DMS 273 (cell line): ENCODE measurements at regions not wholly inside any gene's neighbourhood (a gene's known extent, or its start where the extent isn't known, plus 50 kb on each side); places are given as distances from the start of the nearest gene placed in this dataset.
"Not testable (repeated sequence)": the region's sequence is repeated elsewhere in the genome, so short reads cannot be mapped to it uniquely, and the experiment has no call there.

Experiments used
- DNase-seq: peaks from one replicate; lab custom pipeline; 2025; ENCODE audit not compliant: unreplicated experiment; lab: John Stamatoyannopoulos, UW

DNA sequence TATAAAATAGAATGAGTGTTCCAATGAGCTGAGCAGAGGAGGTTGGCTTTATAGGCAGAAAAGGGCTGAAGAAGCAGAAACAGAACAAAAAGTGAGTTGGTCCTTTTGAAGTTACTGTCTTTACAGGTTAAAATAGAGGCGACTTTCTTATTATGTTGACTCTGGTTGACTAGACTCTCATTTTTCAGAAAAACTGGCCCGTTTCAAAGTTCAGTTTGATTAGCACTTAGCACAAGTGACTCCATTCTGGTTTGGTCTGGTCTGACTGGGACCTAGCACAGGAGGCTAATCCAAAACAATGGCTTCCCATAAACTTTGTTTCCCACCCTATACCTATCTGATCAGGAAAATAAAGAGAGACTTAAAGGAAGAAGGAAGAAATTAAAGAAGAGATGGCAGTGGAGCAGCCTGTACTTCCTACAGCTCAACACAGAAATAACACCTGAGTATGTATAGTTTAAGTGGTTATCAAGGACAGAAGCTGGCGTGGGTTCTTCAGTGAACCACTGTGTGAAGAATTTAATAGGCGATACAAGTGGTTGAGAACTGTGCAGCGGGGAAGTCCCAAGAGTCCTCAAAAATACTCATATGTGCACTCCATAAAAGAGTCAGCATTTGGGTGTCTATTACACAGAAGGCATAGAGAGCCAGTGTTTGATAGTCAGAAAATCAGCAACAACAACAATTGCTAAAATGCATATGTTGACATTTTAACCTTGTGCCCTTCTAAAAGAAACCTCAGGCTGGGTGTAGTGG lies 554.8 kb upstream of the HTR2C start:
- no peak for DNase-seq

DNA sequence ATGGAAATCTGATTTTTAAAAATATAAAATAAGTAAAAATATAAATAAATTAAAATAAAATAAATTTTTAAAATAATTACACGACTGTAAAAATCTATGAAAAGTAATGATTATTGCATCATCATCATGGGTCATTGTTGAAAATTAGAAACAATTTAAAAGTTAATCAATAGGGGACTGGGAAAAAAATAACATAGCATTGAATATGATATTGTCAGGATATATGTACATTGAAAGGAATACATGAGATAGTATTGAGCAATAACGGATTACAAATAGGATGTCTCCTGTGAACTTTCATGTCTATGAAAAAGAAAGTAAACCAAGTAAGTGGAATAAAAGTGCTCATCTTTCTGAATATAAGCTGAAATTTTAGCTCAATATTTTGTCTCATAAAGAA lies 566.8 kb upstream of the HTR2C start:
- DNase-seq: no peak

DNA sequence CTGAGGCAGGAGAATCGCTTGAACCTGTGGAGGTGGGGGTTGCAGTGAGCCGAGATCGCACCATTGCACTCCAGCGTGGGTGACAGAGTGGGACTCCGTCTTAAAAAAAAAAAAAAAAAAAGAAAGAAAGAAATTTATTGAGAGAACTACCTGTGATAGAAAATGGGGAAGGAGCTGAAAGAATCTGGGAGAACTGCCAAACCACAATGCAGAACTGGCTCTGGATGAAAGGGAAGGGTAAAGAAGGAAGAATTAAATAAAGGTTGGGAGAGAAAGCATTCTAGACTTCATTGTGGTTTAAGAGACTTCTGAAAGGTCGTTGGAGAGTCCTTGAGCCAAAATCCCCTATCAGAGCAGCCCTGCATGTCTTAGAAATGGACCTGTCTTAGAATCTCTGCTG lies 567.9 kb upstream of the HTR2C start:
- DNase-seq: no peak

DNA sequence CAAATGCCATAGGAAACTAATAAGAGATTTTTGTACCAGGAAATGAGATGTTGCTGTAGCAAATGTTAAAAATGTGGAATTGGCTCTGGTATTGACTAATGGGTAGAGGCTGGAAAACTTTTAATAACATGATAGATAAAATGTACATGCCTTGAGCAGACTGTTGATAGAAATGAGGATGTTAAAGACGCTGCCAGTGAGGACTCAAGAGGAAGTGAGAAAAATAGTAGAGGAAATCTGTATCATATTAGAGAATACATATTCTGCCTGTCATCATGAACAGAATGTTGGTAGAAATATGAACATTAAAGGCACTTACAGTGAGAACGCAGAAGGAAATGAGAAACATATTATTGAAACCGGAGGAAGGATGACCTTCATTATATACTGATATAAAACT lies 577.2 kb upstream of the HTR2C start:
- no peak for DNase-seq

DNA sequence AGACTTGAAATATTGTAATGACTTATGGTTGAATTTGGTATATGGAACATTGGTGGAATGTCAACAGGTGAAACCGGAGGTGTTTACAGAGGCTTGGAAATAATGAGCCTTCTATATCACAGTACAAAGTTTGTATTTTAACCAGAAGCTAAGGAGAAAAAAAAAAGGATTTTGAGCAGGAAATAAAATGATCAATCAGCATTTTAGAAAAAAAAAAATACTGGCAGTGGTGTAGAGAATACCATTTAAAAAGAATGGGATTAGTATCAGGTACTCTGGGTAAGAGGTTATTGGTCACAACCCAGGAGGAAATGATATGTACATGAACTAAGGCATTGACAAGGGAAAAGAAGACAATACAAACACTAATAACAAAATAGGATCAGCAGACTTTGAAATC lies 587.1 kb upstream of the HTR2C start:
- no peak for DNase-seq

DNA sequence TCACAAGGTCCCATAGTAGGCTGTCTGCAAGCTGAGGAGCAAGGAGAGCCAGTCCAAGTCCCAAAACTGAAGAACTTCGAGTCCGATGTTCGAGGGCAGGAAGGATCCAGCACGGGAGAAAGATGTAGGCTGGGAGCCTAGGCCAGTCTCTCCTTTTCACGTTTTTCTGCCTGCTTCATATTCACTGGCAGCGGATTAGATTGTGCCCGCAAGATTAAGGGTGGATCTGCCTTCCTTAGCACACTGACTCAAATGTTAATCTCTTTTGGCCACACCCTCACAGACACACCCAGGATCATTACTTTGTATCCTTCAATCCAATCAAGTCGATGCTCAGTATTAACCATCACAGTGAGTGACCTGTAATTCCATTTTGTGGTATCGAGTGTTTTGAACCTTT lies 592.2 kb upstream of the HTR2C start:
- not testable (repeated sequence) for DNase-seq

DNA sequence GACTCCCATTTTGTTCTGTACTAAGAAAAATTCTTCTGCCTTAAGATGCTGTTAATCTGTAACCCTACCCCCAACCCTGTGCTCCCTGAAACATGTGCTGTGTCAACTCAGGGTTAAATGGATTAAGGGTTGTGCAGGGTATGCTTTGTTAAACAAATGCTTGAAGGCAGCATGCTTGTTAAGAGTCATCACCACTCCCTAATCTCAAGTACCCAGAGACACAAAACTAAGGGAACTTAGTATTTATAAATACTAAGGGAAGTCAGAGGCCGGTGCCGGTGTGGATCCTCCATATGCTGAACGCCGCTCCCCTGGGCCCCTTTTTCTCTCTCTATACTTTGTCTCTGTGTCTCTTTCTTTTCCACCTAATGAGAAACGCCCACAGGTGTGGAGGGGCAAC lies 593.2 kb upstream of the HTR2C start:
- DNase-seq: not testable (repeated sequence)

DNA sequence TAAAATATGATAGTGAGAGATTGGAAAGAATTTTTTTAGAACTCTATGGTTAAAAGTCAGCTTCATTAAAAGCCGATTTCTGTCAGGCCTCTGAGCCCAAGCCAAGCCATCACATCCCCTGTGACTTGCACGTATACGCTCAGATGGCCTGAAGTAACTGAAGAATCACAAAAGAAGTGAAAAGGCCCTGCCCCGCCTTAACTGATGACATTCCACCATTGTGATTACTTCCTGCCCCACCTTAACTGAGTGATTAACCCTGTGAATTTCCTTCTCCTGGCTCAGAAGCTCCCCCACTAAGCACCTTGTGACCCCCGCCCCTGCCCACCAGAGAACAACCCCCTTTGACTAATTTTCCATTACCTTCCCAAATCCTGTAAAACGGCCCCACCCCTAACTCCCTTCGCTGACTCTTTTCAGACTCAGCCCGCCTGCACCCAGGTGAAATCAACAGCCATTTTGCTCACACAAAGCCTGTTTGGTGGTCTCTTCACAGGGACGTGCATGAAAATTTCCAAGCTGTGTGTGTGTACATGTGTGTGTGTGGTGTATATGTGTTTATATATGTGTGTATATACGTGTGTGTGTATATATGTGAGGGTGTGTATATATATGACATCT lies 595.5 kb upstream of the HTR2C start:
- not testable (repeated sequence) for DNase-seq

DNA sequence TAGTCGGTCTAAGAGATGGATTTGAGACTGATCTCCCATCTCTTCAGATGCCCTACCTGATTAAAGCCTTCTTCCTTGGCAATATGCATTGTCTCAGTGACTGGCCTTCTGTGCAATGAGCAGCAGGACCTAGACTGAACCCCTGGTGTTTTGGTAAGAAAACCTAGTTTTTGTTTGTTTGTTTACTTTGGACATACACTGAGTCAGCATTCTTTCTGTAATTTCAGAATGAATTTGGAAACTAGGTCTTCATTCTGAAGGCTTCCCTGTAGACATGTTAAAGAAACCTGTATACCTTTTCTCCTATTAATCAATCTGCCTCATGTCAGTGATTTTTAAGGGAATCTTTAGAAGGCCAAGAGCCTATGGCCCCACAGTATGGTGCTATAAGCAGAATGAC lies 597.5 kb upstream of the HTR2C start:
- no peak for DNase-seq

DNA sequence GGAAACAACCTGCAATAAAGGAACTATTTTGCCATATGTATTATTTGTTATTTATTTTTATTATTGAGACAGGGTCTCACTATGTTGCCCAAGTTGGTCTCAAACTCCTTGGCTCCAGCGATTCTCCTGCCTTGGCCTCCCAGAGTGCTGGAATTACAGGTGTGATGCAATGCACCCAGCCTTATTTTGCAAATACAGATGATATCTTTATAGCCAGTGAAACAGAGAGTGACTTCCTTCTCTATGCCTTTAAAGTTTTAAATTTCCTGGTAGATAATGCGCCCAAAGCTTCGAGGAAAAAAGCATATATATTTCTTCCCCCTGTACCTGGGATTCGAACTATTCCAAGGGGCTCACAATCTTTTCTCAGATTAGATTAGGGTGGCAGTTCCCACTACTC lies 601.1 kb upstream of the HTR2C start:
- no peak for DNase-seq

DNA sequence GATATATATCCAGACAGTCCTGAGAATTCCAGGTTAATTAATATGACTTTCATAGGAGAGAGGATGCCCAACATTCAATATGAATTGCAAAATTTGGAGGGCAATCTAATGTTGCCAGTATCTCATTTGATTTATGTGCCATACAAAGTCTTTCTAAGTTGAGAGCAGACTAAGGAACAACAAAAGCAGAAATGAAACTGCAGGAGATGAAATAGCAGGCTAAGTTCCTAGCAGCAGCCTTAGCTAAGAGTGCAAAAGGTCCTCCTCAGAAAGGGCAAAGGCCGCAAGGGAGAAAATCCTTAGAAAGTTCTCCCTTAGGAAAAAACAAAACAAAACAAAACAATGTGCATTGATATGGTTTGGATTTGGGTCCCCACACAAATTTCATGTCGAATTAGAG lies 602.9 kb upstream of the HTR2C start:
- no peak for DNase-seq

DNA sequence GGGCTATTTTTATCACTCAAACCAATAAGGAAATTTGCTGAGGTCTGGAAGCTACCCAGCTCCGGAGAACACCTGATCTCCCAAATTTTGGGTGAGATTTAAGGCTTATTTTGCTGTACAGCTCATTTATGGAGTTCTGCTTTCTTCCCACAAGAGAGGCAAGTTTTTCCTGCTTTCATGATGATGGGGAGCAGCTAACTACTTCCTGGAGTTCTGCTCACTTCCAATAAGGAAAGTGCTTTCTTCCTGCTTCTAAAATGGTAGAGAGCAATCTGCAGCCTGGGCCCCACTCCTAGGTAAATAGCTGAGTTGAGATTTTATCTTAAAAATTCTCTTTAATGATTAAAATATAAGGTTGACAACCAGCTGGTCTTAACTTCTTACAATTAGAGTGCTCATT lies 606.0 kb upstream of the HTR2C start:
- no peak for DNase-seq

DNA sequence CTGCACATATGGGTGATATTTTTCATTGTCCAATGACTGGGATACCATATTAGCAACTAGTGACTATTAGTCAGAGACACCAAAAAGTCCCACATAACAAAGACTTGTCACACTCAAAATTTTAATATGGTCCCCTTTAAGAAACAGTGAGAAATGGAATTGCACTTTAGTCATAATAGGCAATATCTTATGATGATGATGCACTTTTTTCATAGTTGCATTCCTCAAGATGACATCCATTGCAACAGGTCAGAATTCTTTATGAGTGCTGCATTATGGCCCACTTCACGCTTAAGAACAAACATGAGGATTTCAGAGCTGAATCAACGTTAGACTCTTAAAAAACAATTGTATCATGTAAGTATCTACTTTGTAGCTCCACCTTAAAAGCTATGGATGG lies 608.4 kb upstream of the HTR2C start:
- DNase-seq: no peak

DNA sequence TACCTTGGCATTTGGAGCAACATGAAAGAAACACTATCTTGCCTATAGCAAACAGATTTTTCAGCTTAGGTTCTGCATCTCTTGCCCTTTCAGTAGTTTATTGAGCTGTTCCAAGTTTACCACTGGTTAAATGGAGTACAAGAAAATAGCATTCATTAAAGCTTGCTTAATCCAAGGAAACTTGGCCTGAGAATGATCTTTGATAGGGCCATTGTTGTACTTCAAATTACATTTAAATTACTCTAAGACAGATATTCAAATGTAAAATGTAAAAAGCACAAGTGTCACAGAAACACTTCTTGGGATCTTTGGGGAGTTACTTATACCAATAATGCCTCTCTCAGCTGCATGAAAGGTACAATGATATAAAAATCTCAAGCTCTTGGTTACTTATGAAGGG lies 609.0 kb upstream of the HTR2C start:
- DNase-seq: no peak

DNA sequence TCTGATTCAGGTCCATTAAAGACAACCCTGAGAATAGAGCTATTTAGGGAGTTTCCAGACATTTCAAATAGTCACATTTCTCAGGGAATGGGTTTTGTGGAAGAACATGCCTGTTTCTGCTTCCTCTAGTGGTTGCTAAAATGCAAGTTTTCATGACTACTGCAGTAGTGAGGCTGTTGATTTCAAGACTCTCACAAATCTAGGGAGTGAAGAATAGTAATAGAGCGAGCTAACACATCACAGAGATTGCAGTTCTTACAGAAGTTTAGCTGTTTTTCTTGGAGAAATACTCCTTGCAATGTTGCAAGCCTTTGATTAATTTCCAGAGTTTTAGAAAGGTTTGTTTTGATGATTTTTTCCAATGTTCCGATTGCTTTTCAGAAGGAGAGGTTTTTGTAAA lies 610.2 kb upstream of the HTR2C start:
- DNase-seq: no peak

DNA sequence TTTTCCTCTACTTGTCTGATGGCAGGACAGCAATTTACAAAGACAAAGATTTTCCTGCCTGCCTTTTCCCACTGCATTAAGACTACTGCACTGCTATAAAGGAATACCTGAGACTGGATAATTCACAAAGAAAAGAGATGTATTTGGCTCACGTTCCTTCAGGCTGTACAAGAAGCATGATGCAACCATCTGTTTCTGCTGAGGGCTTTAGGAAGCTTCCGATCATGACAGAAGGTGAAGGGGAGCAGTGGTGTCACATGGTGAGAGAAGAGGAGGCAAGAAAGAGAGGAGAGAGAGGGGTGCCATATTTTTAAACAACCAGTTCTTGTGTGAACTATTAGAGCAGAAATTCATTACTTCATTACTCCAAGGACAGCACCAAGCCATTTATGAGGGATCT lies 617.1 kb upstream of the HTR2C start:
- DNase-seq: no peak

DNA sequence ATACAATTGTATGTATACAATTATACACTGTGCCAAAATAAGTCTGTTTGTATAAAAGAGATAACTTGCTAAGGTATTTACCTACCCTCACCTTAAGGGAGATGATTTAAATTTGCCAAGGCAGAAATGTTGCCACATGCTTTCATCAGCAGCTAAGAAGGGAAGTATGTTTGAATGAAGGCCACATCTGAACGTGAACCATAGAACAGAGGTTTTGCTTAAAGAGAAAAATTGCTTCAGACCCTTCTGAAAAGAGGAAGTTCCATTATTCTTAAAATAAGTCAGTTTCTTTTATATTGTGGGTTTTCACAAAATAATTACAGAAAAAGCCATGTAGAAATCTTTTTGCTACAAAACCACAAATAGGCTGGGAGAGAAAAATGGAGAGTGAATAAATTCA lies 621.5 kb upstream of the HTR2C start:
- DNase-seq: no peak

DNA sequence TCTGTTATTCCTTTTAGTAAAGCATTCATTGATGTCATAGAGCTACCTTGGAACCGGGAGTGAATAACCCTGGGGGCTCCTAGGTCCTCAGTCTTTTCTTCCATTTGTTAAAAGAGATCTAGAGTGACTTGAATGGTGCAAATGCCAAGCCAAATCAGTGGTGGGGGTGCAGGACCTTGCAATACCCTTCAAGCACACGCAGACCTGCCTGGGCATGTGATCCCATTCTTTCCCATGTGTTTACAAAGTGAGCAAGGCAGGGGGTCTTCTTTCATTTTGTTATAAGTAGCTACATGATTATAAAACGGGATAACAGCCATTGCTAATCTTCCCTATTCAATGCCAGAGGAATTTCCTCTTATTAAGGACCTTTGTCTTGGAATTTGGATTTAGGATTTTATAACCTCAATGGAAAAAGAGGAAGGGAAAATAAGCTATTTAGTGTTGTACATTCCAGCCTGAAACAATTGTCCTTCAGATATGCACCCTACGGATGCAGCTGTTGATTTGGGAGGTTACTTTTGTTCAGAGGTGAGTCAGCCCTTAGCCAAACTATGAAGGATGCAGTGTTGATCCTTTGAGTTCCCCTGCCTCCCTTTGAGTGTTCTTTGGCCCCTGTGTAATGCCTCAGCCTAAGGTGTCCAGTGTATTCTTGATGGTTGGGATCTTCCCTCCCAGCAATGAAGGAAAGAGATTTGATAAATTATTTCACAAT lies 623.8 kb upstream of the HTR2C start:
- DNase-seq: no peak

DNA sequence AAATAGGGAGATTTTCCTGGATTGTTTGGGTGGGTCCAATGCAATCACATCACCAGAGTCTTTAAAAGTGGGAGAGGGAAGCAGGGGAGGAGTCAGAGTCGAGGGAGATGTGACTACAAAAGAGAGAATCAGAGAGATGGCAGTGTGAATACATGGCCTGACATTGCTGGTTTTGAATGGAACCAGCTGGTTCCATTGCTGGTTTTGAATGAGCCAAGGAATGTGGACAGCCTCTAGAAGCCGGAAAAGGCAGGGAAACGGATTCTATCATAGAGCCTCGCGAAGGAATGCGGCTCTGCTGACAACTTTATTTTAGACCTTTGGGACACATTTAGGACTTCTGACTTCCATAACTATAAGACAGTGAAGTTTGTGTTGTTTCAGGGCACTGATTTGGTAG lies 627.0 kb upstream of the HTR2C start:
- no peak for DNase-seq

DNA sequence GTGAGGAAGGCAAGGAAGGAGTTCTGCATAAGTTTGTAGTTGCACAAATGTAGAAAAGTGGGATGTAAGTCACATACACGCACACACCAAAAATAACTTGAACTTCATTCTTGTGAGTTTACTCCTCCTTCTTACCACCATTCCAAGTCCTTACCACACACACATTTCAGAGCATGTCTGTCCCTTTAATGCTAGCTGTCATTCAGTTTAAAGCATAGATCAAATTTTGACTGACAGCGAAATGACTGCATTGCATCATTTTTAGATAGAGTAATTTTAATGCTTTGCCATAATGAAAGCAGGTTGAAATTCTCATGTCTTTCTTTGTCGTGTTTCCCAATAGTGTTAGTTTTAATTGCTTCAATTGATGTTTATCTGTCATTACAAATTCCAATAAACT lies 629.6 kb upstream of the HTR2C start:
- DNase-seq: no peak

DNA sequence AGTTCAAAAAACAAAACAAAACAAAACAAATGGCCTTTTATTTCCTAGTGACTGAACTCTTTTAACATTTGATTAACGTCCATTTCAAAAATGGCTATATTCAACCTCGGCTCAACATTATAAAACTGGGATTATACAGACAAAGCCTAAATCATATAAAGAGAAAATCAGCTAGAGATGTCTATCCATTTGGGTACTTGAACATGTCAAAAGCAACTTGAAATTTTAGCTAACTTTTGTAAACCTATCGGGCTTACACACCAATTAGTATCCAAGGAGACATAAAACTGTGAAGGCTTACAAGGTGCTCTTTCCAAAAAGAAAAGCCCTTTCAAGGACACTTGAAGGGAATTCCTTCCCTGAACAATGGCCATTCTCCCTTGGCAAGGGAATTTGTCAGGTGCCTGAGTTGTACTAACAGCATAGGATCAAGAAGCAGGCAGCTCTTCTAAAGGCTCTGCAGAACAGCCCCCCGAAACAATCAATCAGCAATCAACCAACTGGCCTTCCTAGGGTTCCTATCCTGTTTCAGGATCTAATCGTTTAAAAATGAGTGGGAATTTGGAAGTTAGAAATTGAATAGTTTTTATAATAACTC lies 633.7 kb upstream of the HTR2C start:
- no peak for DNase-seq

DNA sequence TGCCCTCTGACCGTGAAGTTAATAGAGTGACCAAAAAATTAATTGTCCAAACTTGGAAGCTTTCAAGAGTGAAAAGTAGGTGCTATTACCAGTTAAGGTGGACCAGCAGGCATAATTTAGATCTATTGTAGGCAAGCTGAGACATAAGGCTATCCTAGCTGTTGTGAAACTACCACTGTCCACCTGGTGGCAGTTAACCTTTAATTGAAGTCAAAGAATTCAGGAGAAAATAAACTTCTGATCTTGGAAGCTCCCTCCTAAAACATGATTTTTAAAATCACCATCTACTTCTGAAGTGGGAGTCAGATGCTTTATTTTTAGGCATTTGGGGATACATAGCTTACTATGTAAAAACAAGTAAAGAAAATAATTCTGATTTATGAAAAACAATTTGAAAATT lies 636.3 kb upstream of the HTR2C start:
- no peak for DNase-seq
